HEK293 (cell line): ENCODE measurements at regions not wholly inside any gene's neighbourhood (a gene's known extent, or its start where the extent isn't known, plus 50 kb on each side); places are given as distances from the start of the nearest gene placed in this dataset.

ENCODE experiments used
- CTCF ChIA-PET: fragments of 350-600 bp; formaldehyde crosslinking; extraction: SDS; loops from one replicate; lab custom pipeline; 2021; ENCODE audit warnings: antibody characterized with exemption; lab: Yijun Ruan, JAX
- POLR2A ChIA-PET: fragments of 300-600 bp; formaldehyde crosslinking; extraction: SDS; loops from one replicate; lab custom pipeline; 2020; ENCODE audit warnings: antibody characterized with exemption, inconsistent platforms; lab: Yijun Ruan, JAX
- H3K27ac ChIP-seq: fragments of 200-500 bp; sonication (Bioruptor generic); 2 replicates; pipeline ENCODE4 v1.5.1; 2014; ENCODE audit warnings: low read depth, low read length, control low read depth, inconsistent platforms; ENCODE audit errors: extremely low read depth
- H3K36me3 ChIP-seq, 2 experiments: fragments of 200-500 bp in 1 of 2; sonication (Bioruptor generic) in 1 of 2; 1 replicate in 1 of 2; 2 replicates in 1 of 2; pipeline ENCODE4 v1.5.1; 2014 to 2017; ENCODE audit warnings: inconsistent platforms in 2 of 2, low read length in 2 of 2; ENCODE audit not compliant: control insufficient read depth in 2 of 2, insufficient read depth in 1 of 2
- H3K4me1 ChIP-seq: fragments of 200-500 bp; sonication (Bioruptor generic); 2 replicates; pipeline ENCODE4 v1.5.1; 2014; ENCODE audit warnings: mild to moderate bottlenecking, low read length, inconsistent platforms; ENCODE audit not compliant: control insufficient read depth, insufficient read depth
- H3K4me3 ChIP-seq: 2 replicates; pipeline ENCODE4 v1.5.1; 2011; ENCODE audit warnings: low read depth, mild to moderate bottlenecking, control low read depth, low read length, moderate library complexity
- H3K9me3 ChIP-seq: fragments of 200-500 bp; sonication (Bioruptor generic); 2 replicates; pipeline ENCODE4 v1.5.1; 2014; ENCODE audit warnings: low read depth, low read length, inconsistent platforms; ENCODE audit not compliant: control insufficient read depth, insufficient read depth
- BCL11B ChIP-seq: fragments of 450-650 bp; formaldehyde crosslinking; IDR thresholded peaks from 2 replicates; pipeline ENCODE4 v1.5.1; 2016; ENCODE audit warnings: low read depth, missing biosample characterization, missing genetic modification characterization
- HOXC10 ChIP-seq: sonication (generic); formaldehyde crosslinking; IDR thresholded peaks from 2 replicates; pipeline ENCODE4 v1.8.1; 2023; ENCODE audit warnings: mild to moderate bottlenecking, missing genetic modification reagents
- HOXD13 ChIP-seq: sonication (generic); formaldehyde crosslinking; IDR thresholded peaks from 2 replicates; pipeline ENCODE4 v1.8.0; 2022; ENCODE audit warnings: missing genetic modification reagents, borderline replicate concordance
- KLF7 ChIP-seq: fragments of 450-650 bp; formaldehyde crosslinking; IDR thresholded peaks from 2 replicates; pipeline ENCODE4 v1.5.1; 2016; ENCODE audit warnings: missing biosample characterization, missing genetic modification characterization, borderline replicate concordance
- OVOL3 ChIP-seq: fragments of 450-650 bp; formaldehyde crosslinking; IDR thresholded peaks from 2 replicates; pipeline ENCODE4 v1.5.1; 2016; ENCODE audit warnings: missing biosample characterization, missing genetic modification characterization
- REST ChIP-seq: fragments of 450-650 bp; formaldehyde crosslinking; IDR thresholded peaks from 2 replicates; pipeline ENCODE4 v1.5.1; 2016; ENCODE audit warnings: missing biosample characterization, missing genetic modification characterization
- SCRT2 ChIP-seq: fragments of 450-650 bp; formaldehyde crosslinking; IDR thresholded peaks from 2 replicates; pipeline ENCODE4 v1.5.1; 2016; ENCODE audit warnings: missing biosample characterization, missing genetic modification characterization
- ZBTB17 ChIP-seq: fragments of 450-650 bp; formaldehyde crosslinking; IDR thresholded peaks from 2 replicates; pipeline ENCODE4 v1.5.1; 2016; ENCODE audit warnings: missing biosample characterization, missing genetic modification characterization
- ZBTB48 ChIP-seq: fragments of 450-650 bp; formaldehyde crosslinking; IDR thresholded peaks from 2 replicates; pipeline ENCODE4 v1.5.1; 2016; ENCODE audit warnings: missing biosample characterization, missing genetic modification characterization
- ZBTB8A ChIP-seq: fragments of 450-650 bp; formaldehyde crosslinking; IDR thresholded peaks from 2 replicates; pipeline ENCODE4 v1.5.1; 2016; ENCODE audit warnings: missing biosample characterization, missing genetic modification characterization
- ZNF121 ChIP-seq: fragments of 450-650 bp; formaldehyde crosslinking; IDR thresholded peaks from 2 replicates; pipeline ENCODE4 v1.5.1; 2016; ENCODE audit warnings: missing biosample characterization, missing genetic modification characterization
- ZNF133 ChIP-seq: fragments of 450-650 bp; formaldehyde crosslinking; IDR thresholded peaks from 2 replicates; pipeline ENCODE4 v1.5.1; 2016; ENCODE audit warnings: missing biosample characterization, missing genetic modification characterization
- ZNF239 ChIP-seq: fragments of 450-650 bp; formaldehyde crosslinking; IDR thresholded peaks from 2 replicates; pipeline ENCODE4 v1.5.1; 2016; ENCODE audit warnings: missing biosample characterization, missing genetic modification characterization
- ZNF280D ChIP-seq: fragments of 450-650 bp; formaldehyde crosslinking; IDR thresholded peaks from 2 replicates; pipeline ENCODE4 v1.5.1; 2016; ENCODE audit warnings: missing biosample characterization, missing genetic modification characterization
- ZNF302 ChIP-seq: fragments of 450-650 bp; formaldehyde crosslinking; IDR thresholded peaks from 2 replicates; pipeline ENCODE4 v1.5.1; 2016; ENCODE audit warnings: missing biosample characterization, missing genetic modification characterization, low read depth
- ZNF350 ChIP-seq: fragments of 450-650 bp; formaldehyde crosslinking; IDR thresholded peaks from 2 replicates; pipeline ENCODE4 v1.5.0; 2017; ENCODE audit warnings: missing biosample characterization, mild to moderate bottlenecking, missing genetic modification characterization
- ZNF37A ChIP-seq: fragments of 450-650 bp; IDR thresholded peaks from 2 replicates; pipeline ENCODE4 v1.5.1; 2018; ENCODE audit warnings: missing biosample characterization, missing genetic modification characterization
- ZNF394 ChIP-seq: fragments of 450-650 bp; formaldehyde crosslinking; IDR thresholded peaks from 2 replicates; pipeline ENCODE4 v1.5.1; 2016; ENCODE audit warnings: missing biosample characterization, missing genetic modification characterization, mild to moderate bottlenecking, moderate library complexity, borderline replicate concordance
- ZNF548 ChIP-seq: fragments of 450-650 bp; formaldehyde crosslinking; IDR thresholded peaks from 2 replicates; pipeline ENCODE4 v1.5.1; 2016; ENCODE audit warnings: missing biosample characterization, missing genetic modification characterization
- ZNF654 ChIP-seq: fragments of 450-650 bp; formaldehyde crosslinking; IDR thresholded peaks from 2 replicates; pipeline ENCODE4 v1.5.1; 2016; ENCODE audit warnings: low read depth, missing biosample characterization, missing genetic modification characterization
- ZNF664 ChIP-seq: fragments of 450-650 bp; formaldehyde crosslinking; IDR thresholded peaks from 2 replicates; pipeline ENCODE4 v1.5.1; 2016; ENCODE audit warnings: missing biosample characterization, missing genetic modification characterization
- ZNF707 ChIP-seq: fragments of 450-650 bp; formaldehyde crosslinking; IDR thresholded peaks from 2 replicates; pipeline ENCODE4 v1.5.1; 2016; ENCODE audit warnings: missing biosample characterization, missing genetic modification characterization
- ZNF768 ChIP-seq: fragments of 450-650 bp; formaldehyde crosslinking; IDR thresholded peaks from 2 replicates; pipeline ENCODE4 v1.5.1; 2018; ENCODE audit warnings: missing biosample characterization, mild to moderate bottlenecking, missing genetic modification characterization
- ZNF830 ChIP-seq: fragments of 450-650 bp; IDR thresholded peaks from 2 replicates; pipeline ENCODE4 v1.5.0; 2018; ENCODE audit warnings: missing biosample characterization, missing genetic modification characterization, low read depth, mild to moderate bottlenecking, moderate library complexity
- ZNF837 ChIP-seq: fragments of 450-650 bp; formaldehyde crosslinking; IDR thresholded peaks from 2 replicates; pipeline ENCODE4 v1.5.1; 2016; ENCODE audit warnings: missing biosample characterization, missing genetic modification characterization
- ZXDB ChIP-seq: fragments of 450-650 bp; formaldehyde crosslinking; IDR thresholded peaks from 2 replicates; pipeline ENCODE4 v1.5.1; 2016; ENCODE audit warnings: missing biosample characterization, missing genetic modification characterization
- TF ChIP-seq, protein P1 (sequence below): fragments of 450-650 bp; formaldehyde crosslinking; IDR thresholded peaks from 2 replicates; pipeline ENCODE4 v1.5.1; 2016; ENCODE audit warnings: missing biosample characterization, missing genetic modification characterization
- TF ChIP-seq, protein P2 (sequence below): fragments of 450-650 bp; formaldehyde crosslinking; IDR thresholded peaks from 2 replicates; pipeline ENCODE4 v1.5.1; 2016; ENCODE audit warnings: missing biosample characterization, missing genetic modification characterization

DNA sequence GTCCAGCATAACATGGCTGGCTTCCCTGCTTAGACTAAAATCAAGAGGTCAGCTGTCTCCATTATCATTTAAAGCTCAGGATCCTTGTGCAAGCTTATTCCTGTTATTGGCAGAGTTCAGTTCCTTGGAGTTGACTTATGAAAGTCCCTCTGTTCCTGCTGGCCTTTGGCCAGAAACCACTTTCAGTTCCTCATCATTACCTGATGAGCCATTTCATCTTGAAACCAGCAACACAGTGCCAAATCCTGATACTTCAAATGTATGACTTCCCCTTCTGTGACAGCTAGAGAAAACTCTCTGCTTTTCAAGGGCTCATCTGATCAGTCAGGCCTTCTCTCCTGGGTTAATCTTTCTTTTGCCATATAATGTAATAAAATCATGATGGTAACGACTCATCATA, 110.6 kb upstream of the FSTL5 start:
- no peak overlapping the region for H3K4me3 ChIP-seq
- H3K9me3 ChIP-seq, result no peaks in the 10 kb centered on the region
- H3K27ac ChIP-seq, result no peak overlapping the region
- TF ChIP-seq ZNF133 (tag by site-specific recombination) (no peak), OVOL3 (tag by site-specific recombination) (no peak), ZNF837 (no peak), ZNF548 (tag by site-specific recombination) (no peak), SCRT2 (tag by site-specific recombination) (no peak), ZNF830 (tag by site-specific recombination) (no peak), ZNF654 (tag by site-specific recombination) (no peak), ZNF768 (no peak), ZNF707 (tag by site-specific recombination) (no peak), ZNF350 (tag by site-specific recombination) (no peak), KLF7 (tag by site-specific recombination) (no peak), ZBTB8A (tag by site-specific recombination) (no peak), BCL11B (tag by site-specific recombination) (no peak)
- no peaks in the 10 kb centered on the region for H3K4me1 ChIP-seq
- POLR2A ChIA-PET, result no interaction called here
- CTCF ChIA-PET, result no interaction called here
- no peaks in the 10 kb centered on the region for H3K36me3 ChIP-seq

- no peak overlapping the region for H3K4me3 ChIP-seq
- no peaks in the 10 kb centered on the region for H3K36me3 ChIP-seq
- no peak overlapping the region for H3K27ac ChIP-seq
- no peak for TF ChIP-seq ZNF302 (tag by site-specific recombination)
- TF ChIP-seq ZNF121 (tag by site-specific recombination), result no peak
- no peak for TF ChIP-seq ZNF394 (tag by site-specific recombination)
- TF ChIP-seq ZBTB17 (tag by site-specific recombination), result no peak
- no peak for TF ChIP-seq ZNF37A
- TF ChIP-seq ZNF239 (tag by site-specific recombination), result no peak
- no peak for TF ChIP-seq ZNF664
- no peak for TF ChIP-seq ZNF133 (tag by site-specific recombination)
- no peak for TF ChIP-seq HOXC10
- TF ChIP-seq, protein P1, sequence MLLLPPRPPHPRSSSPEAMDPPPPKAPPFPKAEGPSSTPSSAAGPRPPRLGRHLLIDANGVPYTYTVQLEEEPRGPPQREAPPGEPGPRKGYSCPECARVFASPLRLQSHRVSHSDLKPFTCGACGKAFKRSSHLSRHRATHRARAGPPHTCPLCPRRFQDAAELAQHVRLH, result no peak
- no peak for TF ChIP-seq ZBTB48
- no peak for TF ChIP-seq ZXDB (tag by site-specific recombination)
- no peak for TF ChIP-seq OVOL3 (tag by site-specific recombination)
- no peak for TF ChIP-seq ZNF280D (tag by site-specific recombination)
- TF ChIP-seq REST (tag by site-specific recombination), result no peak
- no peak for TF ChIP-seq HOXD13 (CRISPR knock-in tag)
- TF ChIP-seq, protein P2, sequence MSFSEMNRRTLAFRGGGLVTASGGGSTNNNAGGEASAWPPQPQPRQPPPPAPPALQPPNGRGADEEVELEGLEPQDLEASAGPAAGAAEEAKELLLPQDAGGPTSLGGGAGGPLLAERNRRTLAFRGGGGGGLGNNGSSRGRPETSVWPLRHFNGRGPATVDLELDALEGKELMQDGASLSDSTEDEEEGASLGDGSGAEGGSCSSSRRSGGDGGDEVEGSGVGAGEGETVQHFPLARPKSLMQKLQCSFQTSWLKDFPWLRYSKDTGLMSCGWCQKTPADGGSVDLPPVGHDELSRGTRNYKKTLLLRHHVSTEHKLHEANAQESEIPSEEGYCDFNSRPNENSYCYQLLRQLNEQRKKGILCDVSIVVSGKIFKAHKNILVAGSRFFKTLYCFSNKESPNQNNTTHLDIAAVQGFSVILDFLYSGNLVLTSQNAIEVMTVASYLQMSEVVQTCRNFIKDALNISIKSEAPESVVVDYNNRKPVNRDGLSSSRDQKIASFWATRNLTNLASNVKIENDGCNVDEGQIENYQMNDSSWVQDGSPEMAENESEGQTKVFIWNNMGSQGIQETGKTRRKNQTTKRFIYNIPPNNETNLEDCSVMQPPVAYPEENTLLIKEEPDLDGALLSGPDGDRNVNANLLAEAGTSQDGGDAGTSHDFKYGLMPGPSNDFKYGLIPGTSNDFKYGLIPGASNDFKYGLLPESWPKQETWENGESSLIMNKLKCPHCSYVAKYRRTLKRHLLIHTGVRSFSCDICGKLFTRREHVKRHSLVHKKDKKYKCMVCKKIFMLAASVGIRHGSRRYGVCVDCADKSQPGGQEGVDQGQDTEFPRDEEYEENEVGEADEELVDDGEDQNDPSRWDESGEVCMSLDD (tag by site-specific recombination), result no peak
- CTCF ChIA-PET, result no interaction called here
- POLR2A ChIA-PET, result no interaction called here
- no peaks in the 10 kb centered on the region for H3K4me1 ChIP-seq
- no peaks in the 10 kb centered on the region for H3K9me3 ChIP-seq
These were observed 108.4 kb upstream of the FSTL5 start for GRCh38 chr4:162272215-162272614.
